Peyer's patch (tissue), 4 donors: ENCODE measurements at regions not wholly inside any gene's neighbourhood (a gene's known extent, or its start where the extent isn't known, plus 50 kb on each side); places are given as distances from the start of the nearest gene placed in this dataset.

Experiments used
- POLR2A ChIP-seq, 2 donors: fragments of 450-650 bp; IDR thresholded peaks; one replicate each; pipeline ENCODE4 v1.5.1; 2017; ENCODE audit warnings: antibody characterized with exemption in 2 of 2, mild to moderate bottlenecking in 2 of 2, moderate library complexity in 2 of 2
- TF ChIP-seq, protein P1 (sequence below), 6 experiments: fragments of 450-650 bp in 4 of 6; fragments of 200-600 bp in 2 of 6; sonication (generic) in 1 of 6; IDR thresholded peaks; one replicate each; pipeline ENCODE4 v1.5.1; 2017 to 2019; ENCODE audit warnings: antibody characterized with exemption in 6 of 6, mild to moderate bottlenecking in 3 of 6, moderate library complexity in 1 of 6

DNA sequence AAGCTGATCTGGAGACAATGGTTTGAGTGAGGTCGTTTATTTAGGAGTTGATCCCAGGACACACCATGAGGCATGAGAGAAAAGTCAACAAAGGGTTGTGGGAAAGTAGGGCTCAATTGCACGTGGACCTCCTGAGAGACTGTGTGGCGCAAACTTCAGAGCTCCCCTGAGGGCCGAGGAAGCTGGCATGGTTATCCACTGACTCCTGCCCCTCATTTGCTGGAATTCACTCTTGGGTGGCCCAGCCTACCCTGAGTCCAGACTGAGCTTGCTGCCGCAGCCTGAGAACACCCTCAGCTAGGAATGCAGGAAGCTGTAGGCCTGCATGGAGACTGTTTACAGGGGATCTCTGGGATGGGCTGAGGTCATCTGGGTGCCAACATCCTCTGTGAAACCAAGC, 301.0 kb downstream of the RWDD3 start:
- TF ChIP-seq, protein P1, sequence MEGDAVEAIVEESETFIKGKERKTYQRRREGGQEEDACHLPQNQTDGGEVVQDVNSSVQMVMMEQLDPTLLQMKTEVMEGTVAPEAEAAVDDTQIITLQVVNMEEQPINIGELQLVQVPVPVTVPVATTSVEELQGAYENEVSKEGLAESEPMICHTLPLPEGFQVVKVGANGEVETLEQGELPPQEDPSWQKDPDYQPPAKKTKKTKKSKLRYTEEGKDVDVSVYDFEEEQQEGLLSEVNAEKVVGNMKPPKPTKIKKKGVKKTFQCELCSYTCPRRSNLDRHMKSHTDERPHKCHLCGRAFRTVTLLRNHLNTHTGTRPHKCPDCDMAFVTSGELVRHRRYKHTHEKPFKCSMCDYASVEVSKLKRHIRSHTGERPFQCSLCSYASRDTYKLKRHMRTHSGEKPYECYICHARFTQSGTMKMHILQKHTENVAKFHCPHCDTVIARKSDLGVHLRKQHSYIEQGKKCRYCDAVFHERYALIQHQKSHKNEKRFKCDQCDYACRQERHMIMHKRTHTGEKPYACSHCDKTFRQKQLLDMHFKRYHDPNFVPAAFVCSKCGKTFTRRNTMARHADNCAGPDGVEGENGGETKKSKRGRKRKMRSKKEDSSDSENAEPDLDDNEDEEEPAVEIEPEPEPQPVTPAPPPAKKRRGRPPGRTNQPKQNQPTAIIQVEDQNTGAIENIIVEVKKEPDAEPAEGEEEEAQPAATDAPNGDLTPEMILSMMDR (IDR thresholded peaks at IDR 0.05): no peak
- TF ChIP-seq POLR2A (IDR thresholded peaks at IDR 0.05): no peak
